GM19452 (cell line): ENCODE measurements at regions not wholly inside any gene's neighbourhood (a gene's known extent, or its start where the extent isn't known, plus 50 kb on each side); places are given as distances from the start of the nearest gene placed in this dataset.

ENCODE experiments used
- ATAC-seq: cut with Tn5 transposase; IDR thresholded peaks from one replicate; pipeline ENCODE4 v1.9.1; 2021; ENCODE audit not compliant: unreplicated experiment

GRCh38 chr12:24027352-24027751 lies 77.9 kb upstream of the SOX5 start:
- no peak for ATAC-seq

- no peak for ATAC-seq
Observed at GRCh38 chr12:24025153-24025798, 75.8 kb upstream of the SOX5 start.

GRCh38 chr12:24023081-24023480 lies 73.6 kb upstream of the SOX5 start:
- ATAC-seq, result no peak

- no peak for ATAC-seq
Observed at GRCh38 chr12:24021164-24021502, 71.7 kb upstream of the SOX5 start.

GRCh38 chr12:24020397-24021163 lies 71.1 kb upstream of the SOX5 start:
- no peak for ATAC-seq

- no peak for ATAC-seq
Observed at GRCh38 chr12:24015833-24016160, 66.3 kb upstream of the SOX5 start.

GRCh38 chr12:24014915-24015832 lies 65.7 kb upstream of the SOX5 start:
- no peak for ATAC-seq

- no peak for ATAC-seq
Observed at GRCh38 chr12:24014240-24014639, 64.8 kb upstream of the SOX5 start.

- no peak for ATAC-seq
Observed at GRCh38 chr12:24012528-24012927, 63.1 kb upstream of the SOX5 start.

GRCh38 chr12:24011927-24012507 lies 62.5 kb upstream of the SOX5 start:
- no peak for ATAC-seq

GRCh38 chr12:24008166-24008565 lies 58.7 kb upstream of the SOX5 start:
- no peak for ATAC-seq
